Skin of body (tissue), 1 donor: ENCODE measurements at regions not wholly inside any gene's neighbourhood (a gene's known extent, or its start where the extent isn't known, plus 50 kb on each side); places are given as distances from the start of the nearest gene placed in this dataset.

Experiments
- DNase-seq: peaks from one replicate; lab custom pipeline; 2025; lab: John Stamatoyannopoulos, UW

DNA sequence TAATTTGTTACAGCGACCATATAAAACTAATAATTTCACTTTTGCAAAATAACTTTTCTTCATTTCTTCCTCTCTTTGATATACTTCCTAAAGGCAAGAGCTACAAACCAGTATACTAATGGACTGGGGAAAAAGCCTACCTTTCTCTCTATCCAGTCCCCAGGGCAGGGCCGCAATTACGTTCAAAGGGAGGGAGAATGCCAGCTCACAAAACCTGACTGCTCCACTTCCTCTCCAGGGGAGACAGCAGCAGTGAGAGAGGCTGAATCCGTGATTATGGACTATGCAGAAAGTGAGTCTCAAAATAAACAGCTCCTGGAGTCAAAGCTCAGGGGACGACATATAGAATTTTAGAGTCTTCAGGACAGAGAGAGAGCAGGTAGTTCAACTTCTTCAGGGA is 126.9 kb upstream of the HES1 start:
- DNase-seq: no peak

DNA sequence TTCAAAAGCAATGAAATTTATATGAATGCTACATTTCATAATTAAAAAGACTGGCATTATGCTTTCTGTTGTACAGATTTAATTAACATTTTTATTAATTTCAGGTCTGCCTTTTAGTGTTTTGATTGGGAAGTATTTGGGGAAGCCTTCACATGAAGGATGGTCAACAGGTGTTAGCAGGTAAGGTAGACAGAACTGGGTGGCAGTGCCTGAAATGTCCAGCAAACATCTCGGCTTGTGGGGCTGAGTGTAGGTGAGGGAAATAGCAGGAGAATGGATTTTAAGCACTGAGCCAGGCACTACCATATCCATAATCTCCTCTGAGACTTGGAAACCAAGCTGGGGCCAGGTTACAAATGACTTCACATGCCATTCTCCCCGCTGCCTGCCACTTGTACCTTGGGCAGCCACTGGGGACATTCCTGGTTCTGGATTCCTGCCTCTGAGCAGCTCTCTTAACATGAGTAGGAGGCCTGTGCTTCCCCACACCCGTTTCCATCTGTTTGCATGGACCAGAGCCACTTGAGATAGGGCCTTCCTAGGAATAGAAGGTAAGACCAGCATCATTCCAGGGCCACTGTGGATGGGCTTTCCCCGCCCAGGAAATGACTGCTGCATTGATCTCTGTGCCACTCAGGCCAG is 125.9 kb upstream of the HES1 start:
- DNase-seq: no peak

DNA sequence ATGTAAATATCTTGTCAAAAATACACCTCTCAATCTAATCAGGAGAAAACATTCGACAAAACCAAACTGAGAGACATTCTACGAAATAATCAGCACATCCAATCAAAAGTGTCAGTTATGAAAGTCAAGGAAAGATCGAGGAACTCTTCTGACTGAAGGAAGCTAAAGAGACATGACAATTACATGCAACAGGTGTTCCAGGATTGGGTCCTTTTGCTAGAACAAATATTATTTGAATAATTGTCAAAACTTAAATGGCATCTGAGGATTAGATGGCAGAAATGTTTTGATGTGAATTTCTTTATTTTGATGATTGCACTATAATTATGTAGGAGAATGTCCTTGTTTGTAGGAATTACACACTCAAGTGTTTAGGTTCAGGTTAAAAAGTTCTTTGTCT is 124.1 kb upstream of the HES1 start:
- DNase-seq: no peak

DNA sequence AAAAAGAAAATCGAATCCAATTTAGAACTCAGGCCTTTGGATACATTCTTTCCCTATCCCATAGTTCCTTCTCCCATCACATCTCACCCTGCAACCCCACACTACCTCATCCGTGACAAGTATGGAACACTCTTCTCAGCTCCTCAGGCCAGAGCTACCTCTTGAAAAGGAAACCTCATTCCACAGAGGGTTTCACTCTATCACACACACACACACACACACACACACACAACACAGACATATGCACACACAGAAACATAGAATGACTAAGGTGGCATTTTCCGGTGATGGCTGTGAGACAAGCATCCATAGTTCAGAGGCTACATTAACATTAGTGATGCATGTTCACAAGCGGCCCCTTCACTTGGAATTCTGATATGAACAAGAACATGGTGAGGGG is 122.0 kb upstream of the HES1 start:
- no peak for DNase-seq

DNA sequence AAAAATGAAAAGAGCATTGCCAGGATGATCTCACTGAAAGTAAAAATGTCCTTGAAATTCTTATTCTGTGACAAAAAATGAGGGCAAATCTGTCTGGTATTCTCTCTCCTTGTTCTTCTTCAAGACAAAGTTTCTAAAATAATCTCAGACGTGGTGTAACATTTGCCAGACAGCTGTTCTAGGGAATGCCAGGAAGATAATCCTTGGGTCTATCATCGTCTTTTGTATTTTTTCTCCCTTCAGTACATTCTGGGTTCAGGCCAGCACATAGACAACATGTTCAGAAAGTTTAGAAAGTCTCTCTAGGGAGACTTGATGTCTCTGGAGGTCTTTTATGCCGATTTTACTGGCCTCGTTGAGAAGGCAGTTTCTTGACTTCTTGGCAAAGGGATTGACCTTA is 121.2 kb upstream of the HES1 start:
- peak; percentile 75 for DNase-seq

DNA sequence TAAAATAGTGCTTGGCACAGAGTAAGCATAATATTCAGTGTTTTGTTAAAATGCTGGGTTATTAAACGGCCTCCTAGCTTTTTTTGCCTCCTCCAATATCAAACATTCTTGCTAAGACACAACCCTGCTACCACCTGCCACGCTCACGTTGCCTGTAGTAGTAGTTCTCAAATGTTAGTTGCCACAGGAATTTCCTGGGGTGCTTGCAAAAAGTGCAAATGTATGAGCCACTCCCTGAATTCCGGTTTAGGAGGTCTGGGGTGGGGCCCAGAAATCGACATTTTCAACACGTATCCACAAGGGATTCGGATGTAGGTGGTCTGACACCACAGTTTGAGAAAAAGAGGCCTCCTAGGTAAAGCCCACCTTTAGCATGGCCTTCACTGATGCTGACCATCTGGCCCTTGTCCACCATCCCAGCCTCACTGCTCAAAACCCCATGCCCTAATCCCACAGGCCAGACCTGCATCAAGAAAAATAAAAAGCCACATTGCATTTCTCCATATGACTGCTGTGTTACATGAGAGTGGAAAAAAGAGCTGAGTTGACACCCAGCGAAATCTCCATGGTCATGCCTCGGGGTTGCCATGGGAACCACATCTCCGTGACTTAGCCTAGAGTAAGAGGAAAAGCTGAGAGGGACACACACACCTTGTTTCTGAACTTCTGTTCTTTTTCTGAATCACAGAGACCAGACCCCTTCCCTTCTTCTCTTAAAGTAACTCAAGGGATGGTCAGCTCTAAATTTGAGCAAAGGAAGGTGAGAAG is 116.4 kb upstream of the HES1 start:
- no peak for DNase-seq

DNA sequence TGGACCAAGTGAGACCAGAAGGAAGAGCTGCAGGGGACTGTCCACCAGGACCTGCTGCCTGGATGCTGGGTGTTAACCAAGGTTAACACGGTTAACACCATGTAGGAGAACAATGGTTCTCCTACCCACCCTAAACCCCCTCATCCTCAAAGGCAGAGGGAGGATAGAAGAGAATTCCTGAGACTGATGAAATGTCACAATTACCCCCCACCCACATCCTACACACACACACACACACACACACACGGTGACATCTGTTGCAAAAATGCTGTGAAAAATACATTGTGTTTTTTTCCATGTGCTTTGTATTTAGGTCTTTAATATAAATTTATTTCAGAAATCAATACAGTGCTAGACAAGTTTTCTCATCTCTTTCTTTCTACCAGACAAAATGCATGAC is 113.9 kb upstream of the HES1 start:
- DNase-seq: no peak

DNA sequence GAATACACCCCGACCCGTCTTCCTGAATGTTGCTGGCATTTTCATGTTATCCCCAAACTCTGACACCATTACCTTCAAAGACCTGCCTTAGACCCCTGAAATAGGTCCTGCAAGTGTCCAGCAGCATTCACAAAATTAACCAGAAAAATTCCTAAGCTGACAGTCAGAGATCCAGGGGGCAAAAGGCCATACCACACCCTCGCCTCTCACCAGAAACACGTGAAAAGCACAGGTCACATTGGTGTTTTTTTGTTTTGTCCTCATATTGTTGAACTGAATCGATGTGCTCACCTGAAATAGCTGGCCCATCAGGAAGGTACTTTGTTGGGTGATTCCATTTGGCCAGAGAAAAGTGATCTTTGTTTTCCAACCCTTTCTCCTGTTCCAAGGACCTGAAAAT is 113.1 kb upstream of the HES1 start:
- DNase-seq: no peak

DNA sequence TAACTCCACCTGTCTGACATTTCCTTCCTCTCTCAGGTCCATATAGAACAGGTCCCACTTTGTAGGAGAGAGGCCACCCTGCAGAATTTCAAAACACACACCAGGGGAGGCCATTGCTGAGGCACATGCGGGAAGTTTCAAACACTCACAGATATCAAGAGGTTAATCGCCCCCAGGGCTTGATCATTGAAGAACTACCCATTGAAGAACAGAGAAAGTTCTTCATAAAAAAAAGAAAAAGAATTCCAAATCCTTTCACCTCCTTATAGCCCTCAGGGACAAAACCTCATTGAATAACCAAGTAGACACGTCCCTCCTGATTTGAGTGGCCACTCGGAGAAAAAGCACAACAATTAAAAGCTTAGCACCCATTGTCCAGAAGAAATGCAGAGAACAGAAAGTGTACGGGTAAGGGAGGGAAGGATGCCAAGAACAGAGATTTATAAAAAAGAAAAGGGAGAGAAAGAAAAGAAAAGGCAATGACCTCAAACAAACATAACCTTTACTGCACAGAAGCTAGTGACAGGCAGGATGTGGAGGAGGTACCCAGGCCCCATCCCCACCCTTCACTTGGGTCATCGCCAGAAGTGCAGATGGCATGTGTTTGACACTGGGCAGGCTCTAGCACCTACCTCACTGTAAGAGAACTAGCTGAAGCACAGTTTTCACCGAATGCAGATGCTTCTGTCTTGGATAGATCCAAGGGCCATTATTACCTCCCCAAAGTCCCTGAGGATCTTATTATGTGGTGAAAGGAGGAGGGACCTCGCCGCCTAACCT is 112.3 kb upstream of the HES1 start:
- DNase-seq: no peak

DNA sequence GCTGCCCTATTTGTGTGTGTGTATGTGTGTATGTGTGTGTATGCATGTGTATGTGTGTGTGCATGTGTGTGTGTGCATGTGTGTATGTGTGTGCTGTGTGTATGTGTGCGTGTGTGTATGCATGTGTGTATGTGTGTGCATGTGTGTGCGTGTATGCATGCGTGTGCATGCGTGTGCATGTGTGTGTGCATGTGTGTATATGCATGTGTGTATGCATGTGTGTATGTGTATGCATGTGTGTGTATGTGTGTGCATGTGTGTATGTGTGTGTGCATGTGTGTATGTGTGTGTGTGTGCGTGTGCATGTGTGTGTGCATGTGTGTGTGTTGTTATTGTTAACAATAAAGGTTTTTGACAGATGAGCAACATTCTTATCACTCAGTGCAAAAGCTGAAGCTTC is 110.8 kb upstream of the HES1 start:
- no peak for DNase-seq

DNA sequence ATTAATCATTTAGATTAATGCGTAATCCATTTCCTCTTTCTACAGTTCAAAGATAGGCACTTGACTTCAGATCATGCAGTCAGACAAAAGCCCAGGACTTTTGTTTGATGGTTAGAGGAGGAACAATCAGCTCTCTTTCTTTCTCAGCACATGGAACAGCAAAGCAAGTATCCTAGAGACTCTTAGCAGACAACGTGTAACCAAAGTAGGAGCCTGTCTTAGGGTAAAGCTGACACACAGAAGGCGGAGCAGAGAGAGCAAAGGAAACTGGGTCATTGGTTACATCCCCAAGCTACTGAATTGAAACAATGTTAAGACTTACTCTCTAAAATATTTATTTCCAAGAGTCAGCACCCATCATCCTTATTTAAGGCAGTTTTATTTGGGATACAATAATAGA is 110.0 kb upstream of the HES1 start:
- DNase-seq: no peak

DNA sequence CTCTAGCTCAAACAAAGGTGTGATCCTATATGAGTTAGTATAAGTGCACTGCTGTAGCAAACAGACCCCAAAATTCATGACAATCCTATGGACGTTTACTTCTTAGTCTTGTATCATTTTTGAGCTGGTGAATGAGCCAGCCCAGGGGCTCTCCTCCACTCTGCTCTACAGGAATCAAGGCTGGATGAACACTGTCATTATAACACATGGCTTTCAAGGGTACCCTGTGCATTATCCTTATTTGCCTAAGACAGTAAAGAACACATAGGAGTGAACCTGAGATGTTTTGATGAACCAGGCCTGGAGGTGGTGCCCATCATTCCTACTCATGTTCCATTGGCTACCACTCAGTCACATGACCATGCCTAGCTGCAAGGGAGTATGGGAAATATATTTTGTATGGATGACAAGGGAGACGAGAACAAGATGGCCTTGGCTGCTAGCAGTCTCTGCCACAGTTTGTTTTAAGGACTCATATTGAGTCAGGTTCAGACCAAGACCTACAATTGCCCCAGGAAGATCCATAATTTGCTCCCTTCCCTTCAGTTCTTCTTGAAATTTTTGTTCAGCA is 107.4 kb upstream of the HES1 start:
- DNase-seq: no peak

DNA sequence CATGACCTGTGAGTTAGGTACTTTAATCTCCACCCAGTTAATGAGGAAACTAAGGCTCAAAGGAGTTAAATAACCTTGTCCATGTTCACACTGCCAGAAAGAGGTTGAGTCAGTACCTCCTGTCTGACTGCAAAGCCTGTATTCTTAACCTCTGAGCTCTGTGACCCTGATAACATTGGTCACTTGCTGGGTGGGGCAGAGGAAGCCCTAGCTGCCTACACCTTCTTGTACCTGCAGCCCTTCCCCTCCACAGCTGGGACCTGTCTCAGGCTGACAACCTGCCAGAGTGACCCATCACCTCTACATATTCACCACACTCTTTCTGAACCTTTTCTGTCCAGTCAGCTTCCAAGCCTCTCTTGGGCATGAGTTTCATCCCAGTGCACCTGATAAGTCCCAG is 106.1 kb upstream of the HES1 start:
- DNase-seq: no peak

DNA sequence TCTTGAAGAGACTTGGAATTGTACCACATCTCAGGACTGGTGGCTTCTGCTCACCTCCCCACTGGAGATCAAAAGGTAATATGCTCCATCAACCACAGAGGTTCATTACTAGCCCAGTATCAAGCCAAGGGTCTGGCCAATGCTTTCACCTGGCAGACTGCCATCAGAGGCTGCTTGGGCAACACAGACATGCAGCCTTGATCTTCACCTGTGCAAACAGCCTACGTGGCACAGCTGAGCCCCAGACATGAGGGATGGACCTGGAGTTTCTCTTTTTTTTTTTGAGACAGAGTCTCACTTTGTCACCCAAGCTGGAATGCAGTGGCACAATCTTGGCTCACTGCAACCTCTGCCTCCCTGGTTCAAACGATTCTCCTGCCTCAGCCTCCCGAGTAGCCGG is 105.6 kb upstream of the HES1 start:
- no peak for DNase-seq

DNA sequence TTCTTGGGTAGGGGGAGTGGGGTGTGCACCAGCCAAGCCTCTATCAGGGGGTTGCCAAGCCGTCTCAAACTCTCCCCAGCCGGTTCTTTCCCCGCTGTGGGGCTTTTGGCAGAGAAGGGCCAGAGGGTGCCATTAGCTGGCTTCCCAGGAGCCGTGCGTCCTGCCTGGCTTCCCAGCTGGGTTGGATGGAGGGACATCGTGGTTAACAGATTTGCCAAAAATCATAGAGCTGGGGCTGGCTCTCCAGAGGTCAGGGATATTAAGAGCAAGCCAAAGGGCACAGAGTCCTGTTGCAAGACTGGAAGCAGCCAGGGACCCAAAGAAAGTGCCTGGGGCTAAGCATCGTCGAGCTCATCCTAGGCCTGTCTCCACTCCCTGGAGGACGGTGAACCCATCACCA is 104.6 kb upstream of the HES1 start:
- no peak for DNase-seq

DNA sequence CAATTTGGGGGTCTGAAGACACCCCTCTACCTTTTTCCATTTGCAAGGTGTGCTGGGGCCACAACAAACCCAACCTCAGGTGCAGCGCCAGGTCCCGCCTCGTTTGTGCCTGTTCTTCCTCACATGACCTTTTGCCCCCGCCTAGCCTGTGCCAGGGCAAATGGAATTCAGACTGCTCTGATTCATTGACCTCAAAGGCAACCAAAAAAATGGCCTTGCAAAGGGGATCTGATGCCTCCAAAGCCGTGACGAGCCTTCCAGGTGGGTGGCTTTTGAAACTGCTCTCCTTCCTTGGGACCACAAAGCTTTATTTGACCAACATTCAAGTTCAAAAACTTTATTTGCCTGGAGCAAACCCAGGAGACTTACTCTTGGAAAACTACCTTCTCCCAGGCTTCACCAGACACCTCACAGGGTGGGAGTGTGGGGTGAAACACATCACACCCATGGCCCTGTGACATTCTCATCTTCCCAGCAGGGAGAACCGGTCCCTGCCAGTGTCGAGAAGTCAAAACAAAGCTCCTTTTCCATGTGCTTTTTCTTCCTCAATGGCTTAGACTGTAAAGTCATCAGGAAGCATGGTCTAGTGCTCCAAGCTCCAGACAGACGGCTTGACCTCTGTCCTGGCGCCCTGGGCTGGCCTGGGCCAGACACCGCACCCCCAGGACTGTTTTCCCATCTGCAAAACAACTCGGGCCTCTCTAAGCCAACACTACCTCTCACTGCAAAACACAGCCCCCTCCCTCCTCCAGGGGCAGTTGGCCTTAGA is 103.9 kb upstream of the HES1 start:
- no peak for DNase-seq

DNA sequence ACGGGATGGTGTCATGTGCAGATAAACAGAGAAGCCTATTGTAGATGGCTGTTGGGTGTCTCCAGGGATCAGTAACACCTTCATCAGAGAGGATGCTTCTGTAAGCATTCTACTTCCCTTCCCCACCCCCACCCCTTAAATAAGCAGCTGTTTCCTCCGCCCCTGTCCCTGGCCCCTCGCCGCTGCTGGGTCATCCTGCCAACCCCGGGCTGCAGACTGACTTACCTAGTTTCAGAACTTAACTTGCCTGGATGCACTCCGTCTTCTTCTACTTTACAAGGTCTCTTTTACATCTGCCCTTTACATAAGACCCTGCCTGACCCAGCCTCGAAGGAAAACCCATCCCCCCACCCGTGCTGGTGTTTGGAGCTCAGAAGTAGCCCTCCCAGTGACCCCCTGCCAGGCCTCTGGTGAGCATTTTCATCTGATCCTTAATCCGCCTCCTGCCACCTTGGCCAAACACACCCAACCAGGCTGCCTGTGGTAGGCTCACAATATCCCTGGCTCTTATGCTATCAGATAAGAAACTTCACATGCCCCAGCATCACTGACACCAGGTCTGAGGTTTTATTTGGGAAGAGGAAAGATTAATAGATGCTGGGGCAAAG is 103.0 kb upstream of the HES1 start:
- no peak for DNase-seq

DNA sequence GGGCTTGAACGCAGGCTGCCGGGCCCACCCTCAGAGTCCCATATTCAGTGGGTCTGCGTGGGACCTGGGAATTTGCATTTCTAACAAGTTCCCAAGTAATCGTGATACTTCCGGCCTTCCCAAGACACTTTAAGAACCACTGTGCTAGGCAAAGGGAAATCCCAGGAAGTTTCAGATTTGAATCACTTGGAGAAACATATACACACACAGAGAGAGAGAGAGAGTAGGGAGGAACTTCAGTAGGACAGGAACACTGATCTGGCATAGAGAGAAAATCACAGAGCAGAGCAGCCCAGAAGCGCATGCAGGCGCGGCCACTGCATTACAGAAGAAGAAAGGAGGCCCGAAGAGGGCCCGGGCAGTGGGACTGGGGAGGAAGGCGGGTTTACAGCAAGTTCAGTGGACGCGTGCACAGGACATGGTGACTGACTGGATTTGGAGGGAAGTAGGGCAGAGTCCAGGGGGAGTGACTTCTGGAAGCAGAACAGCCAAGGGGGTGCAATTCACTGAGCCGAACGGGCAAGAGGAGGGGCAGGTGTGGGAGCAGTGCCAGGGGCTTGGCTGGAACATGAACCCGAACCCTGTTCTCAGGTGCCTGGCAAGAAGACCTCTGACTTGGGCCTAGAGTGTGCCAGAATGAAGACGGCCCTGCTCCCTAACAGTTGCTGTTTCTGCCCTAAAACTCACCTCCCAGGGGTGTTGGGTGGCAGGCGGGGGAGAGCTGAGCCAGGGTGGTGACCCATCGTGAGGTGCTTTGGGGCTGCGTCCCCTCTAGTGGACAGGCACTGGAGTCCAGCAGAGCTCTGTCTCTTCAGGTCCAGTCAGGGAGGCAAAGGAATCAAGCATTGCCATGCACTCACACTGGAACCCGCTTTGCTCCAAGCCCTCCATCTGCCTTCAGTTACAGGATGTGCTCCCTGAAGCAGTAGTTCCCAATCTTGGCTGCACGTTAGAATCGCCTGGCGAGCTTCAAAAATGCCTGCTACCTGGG is 101.3 kb upstream of the HES1 start:
- DNase-seq: no peak

DNA sequence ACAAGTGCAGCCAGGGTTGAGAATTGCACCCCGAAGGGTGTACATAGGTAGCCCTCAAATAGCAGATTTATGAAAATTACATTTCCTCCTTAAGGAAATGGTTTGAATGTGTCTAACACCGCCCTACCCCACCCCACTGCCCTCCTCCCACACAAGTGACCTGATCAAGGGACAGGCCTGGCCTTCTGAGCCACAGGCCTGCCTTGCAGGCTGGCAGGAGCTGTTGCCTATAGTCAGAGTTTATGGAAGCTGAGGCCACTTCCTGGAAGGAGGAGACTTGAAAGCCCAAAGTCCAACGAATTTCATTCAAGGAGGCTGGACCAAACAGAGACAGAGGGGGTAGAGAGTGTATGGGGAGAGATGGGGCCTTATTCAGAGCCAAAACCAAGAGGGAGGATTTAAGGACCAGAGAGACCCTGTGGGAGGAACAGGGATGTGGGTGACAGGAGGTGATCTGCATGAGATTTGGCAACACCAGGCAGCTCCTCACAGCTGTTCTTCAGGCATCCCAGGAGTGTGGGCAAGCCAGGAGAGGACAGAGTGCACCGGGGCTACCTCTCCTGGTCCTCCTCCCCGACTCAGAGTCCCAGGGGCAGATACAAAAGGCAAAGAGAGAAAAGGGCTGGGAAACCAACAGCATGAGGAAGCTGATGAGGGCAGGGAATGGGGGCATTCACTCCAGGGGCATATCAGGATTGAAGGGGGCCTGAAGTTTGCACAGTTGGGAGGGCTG is 100.4 kb upstream of the HES1 start:
- no peak for DNase-seq
